ENCODE measurements at regions not wholly inside any gene's neighbourhood (a gene's known extent, or its start where the extent isn't known, plus 50 kb on each side); places are given as distances from the start of the nearest gene placed in this dataset.

- TF ChIP-seq CREB1 (IDR thresholded peaks at IDR 0.05; ENCODE audit: low read depth) (no peak), YY1 (IDR thresholded peaks at IDR 0.05; ENCODE audit: low read depth) (no peak), CEBPB (IDR thresholded peaks at IDR 0.05) (no peak), EP300 (IDR thresholded peaks at IDR 0.05; ENCODE audit: borderline replicate concordance) (no peak), TEAD4 (IDR thresholded peaks at IDR 0.05) (no peak), EGR1 (IDR thresholded peaks at IDR 0.05) (no peak)
- TF ChIP-seq, protein P1, sequence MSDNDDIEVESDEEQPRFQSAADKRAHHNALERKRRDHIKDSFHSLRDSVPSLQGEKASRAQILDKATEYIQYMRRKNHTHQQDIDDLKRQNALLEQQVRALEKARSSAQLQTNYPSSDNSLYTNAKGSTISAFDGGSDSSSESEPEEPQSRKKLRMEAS (IDR thresholded peaks at IDR 0.05), result no peak
Observed at GRCh38 chr13:23500849-23501248, 67.3 kb upstream of the SACS start.

All from Ishikawa (cell line).